DOHH2 (cell line): ENCODE measurements at regions not wholly inside any gene's neighbourhood (a gene's known extent, or its start where the extent isn't known, plus 50 kb on each side); places are given as distances from the start of the nearest gene placed in this dataset.

Experiments
- H3F3A ChIP-seq: fragments of 200-600 bp; sonication (generic), shearing (Covaris generic); 2 replicates; pipeline ENCODE4 v1.6.0; 2016; ENCODE audit warnings: antibody characterized with exemption, mild to moderate bottlenecking; ENCODE audit not compliant: control insufficient read depth, insufficient read depth
- H3K27ac ChIP-seq: fragments of 200-600 bp; sonication (generic); 2 replicates; pipeline ENCODE4 v1.5.1; 2014; ENCODE audit warnings: low read depth, mild to moderate bottlenecking, low read length, moderate library complexity
- H3K27me3 ChIP-seq: fragments of 200-600 bp; sonication (generic); 2 replicates; pipeline ENCODE4 v1.6.1; 2014; ENCODE audit warnings: mild to moderate bottlenecking, low read length, mixed read lengths; ENCODE audit not compliant: control insufficient read depth
- H3K36me3 ChIP-seq: fragments of 200-600 bp; sonication (generic); 2 replicates; pipeline ENCODE4 v1.6.1; 2014; ENCODE audit warnings: mild to moderate bottlenecking, low read length, moderate library complexity, mixed read lengths; ENCODE audit not compliant: control insufficient read depth
- H3K4me1 ChIP-seq: fragments of 200-600 bp; sonication (generic); 2 replicates; pipeline ENCODE4 v1.6.1; 2014; ENCODE audit warnings: mild to moderate bottlenecking, low read length, mixed read lengths; ENCODE audit not compliant: control insufficient read depth
- H3K4me2 ChIP-seq: fragments of 200-600 bp; sonication (generic); 2 replicates; pipeline ENCODE4 v1.6.0; 2014; ENCODE audit warnings: mild to moderate bottlenecking, low read length, moderate library complexity
- H3K4me3 ChIP-seq: fragments of 200-600 bp; sonication (generic); 2 replicates; pipeline ENCODE4 v1.5.1; 2014; ENCODE audit warnings: mild to moderate bottlenecking, low read length, mixed read lengths
- H3K79me2 ChIP-seq: fragments of 200-600 bp; sonication (generic); 2 replicates; pipeline ENCODE4 v1.6.1; 2014; ENCODE audit warnings: mild to moderate bottlenecking, low read length, mixed read lengths; ENCODE audit not compliant: control insufficient read depth
- H3K9me2 ChIP-seq: fragments of 200-600 bp; sonication (generic); replicated peaks from 2 replicates; pipeline ENCODE4 v1.6.1; 2014; ENCODE audit warnings: mild to moderate bottlenecking, low read length, mixed read lengths; ENCODE audit not compliant: control insufficient read depth
- H3K9me3 ChIP-seq: fragments of 200-600 bp; sonication (generic); 2 replicates; pipeline ENCODE4 v1.6.1; 2014; ENCODE audit warnings: antibody characterized with exemption, low read length, mixed read lengths; ENCODE audit not compliant: control insufficient read depth, insufficient read depth
- H4K20me1 ChIP-seq: fragments of 200-600 bp; sonication (generic); 2 replicates; pipeline ENCODE4 v1.6.0; 2014; ENCODE audit warnings: low read depth, mild to moderate bottlenecking, antibody characterized with exemption, low read length, moderate library complexity; ENCODE audit not compliant: control insufficient read depth, insufficient read depth
- CTCF ChIP-seq: fragments of 200-600 bp; sonication (generic); IDR thresholded peaks from one replicate; pipeline ENCODE4 v1.5.1; 2014; ENCODE audit warnings: antibody characterized with exemption, mild to moderate bottlenecking, low read depth, low read length; ENCODE audit not compliant: poor library complexity, severe bottlenecking
- EZH2phosphoT487 ChIP-seq: fragments of 200-600 bp; sonication (generic); IDR thresholded peaks from 2 replicates; pipeline ENCODE4 v1.6.1; 2017; ENCODE audit warnings: borderline replicate concordance, mild to moderate bottlenecking, antibody characterized with exemption, low read length, moderate library complexity, mixed read lengths

GRCh38 chr12:66976526-66976925 is 292.6 kb upstream of the CAND1 start:
- no peaks in the 10 kb centered on the region for H3K79me2 ChIP-seq

GRCh38 chr12:66978802-66979201 is 290.4 kb upstream of the CAND1 start:
- no peaks in the 10 kb centered on the region for H3K9me3 ChIP-seq
- no peaks in the 10 kb centered on the region for H4K20me1 ChIP-seq
- no peaks in the 10 kb centered on the region for H3K79me2 ChIP-seq
- no peaks in the 10 kb centered on the region for H3K4me1 ChIP-seq
- H3K36me3 ChIP-seq, result no peaks in the 10 kb centered on the region
- TF ChIP-seq CTCF, result no peak
- no peak for TF ChIP-seq EZH2phosphoT487
- H3K27me3 ChIP-seq, result no peaks in the 10 kb centered on the region
- no peaks in the 10 kb centered on the region for H3K9me2 ChIP-seq
- no peak overlapping the region for H3K4me3 ChIP-seq
- H3K27ac ChIP-seq, result no peak overlapping the region
- H3K4me2 ChIP-seq, result no peak overlapping the region
- no peaks in the 10 kb centered on the region for H3F3A ChIP-seq

More at GRCh38 chr12:66976526-66976925, 292.6 kb upstream of the CAND1 start:
- H4K20me1 ChIP-seq, result no peaks in the 10 kb centered on the region
- no peak overlapping the region for H3K4me2 ChIP-seq
- H3K4me3 ChIP-seq, result no peak overlapping the region
- H3K27me3 ChIP-seq, result no peaks in the 10 kb centered on the region
- no peaks in the 10 kb centered on the region for H3K36me3 ChIP-seq
- no peak overlapping the region for H3K27ac ChIP-seq
- H3K9me3 ChIP-seq, result no peaks in the 10 kb centered on the region
- H3K9me2 ChIP-seq, result no peaks in the 10 kb centered on the region
- H3K4me1 ChIP-seq, result no peaks in the 10 kb centered on the region
- H3F3A ChIP-seq, result no peaks in the 10 kb centered on the region
- no peak for TF ChIP-seq CTCF
- TF ChIP-seq EZH2phosphoT487, result no peak

- no peaks in the 10 kb centered on the region for H3K27me3 ChIP-seq
- H3K9me2 ChIP-seq, result no peaks in the 10 kb centered on the region
- no peaks in the 10 kb centered on the region for H3F3A ChIP-seq
- no peaks in the 10 kb centered on the region for H3K36me3 ChIP-seq
- no peak overlapping the region for H3K4me2 ChIP-seq
- no peak overlapping the region for H3K27ac ChIP-seq
- no peaks in the 10 kb centered on the region for H3K79me2 ChIP-seq
- no peaks in the 10 kb centered on the region for H3K4me1 ChIP-seq
- TF ChIP-seq CTCF, result no peak
- TF ChIP-seq EZH2phosphoT487, result no peak
- no peaks in the 10 kb centered on the region for H4K20me1 ChIP-seq
- no peaks in the 10 kb centered on the region for H3K9me3 ChIP-seq
- no peak overlapping the region for H3K4me3 ChIP-seq
These were observed 289.9 kb upstream of the CAND1 start for GRCh38 chr12:66979251-66979650.

- Histone ChIP-seq H3K4me2 (no peak overlapping the region), H3K9me2 (no peaks in the 10 kb centered on the region), H3K4me1 (no peaks in the 10 kb centered on the region), H3K27me3 (no peaks in the 10 kb centered on the region), H3K36me3 (no peaks in the 10 kb centered on the region), H3K4me3 (no peak overlapping the region), H3K9me3 (no peaks in the 10 kb centered on the region), H3K79me2 (no peaks in the 10 kb centered on the region), H3K27ac (no peak overlapping the region), H3F3A (no peaks in the 10 kb centered on the region), H4K20me1 (no peaks in the 10 kb centered on the region)
- TF ChIP-seq EZH2phosphoT487 (no peak), CTCF (no peak)
These were observed 285.1 kb upstream of the CAND1 start for GRCh38 chr12:66984077-66984476.
